DOHH2 (cell line): ENCODE measurements at regions not wholly inside any gene's neighbourhood (a gene's known extent, or its start where the extent isn't known, plus 50 kb on each side); places are given as distances from the start of the nearest gene placed in this dataset.

Experiments used
- H3F3A ChIP-seq: fragments of 200-600 bp; sonication (generic), shearing (Covaris generic); 2 replicates; pipeline ENCODE4 v1.6.0; 2016; ENCODE audit warnings: antibody characterized with exemption, mild to moderate bottlenecking; ENCODE audit not compliant: control insufficient read depth, insufficient read depth
- H3K27ac ChIP-seq: fragments of 200-600 bp; sonication (generic); 2 replicates; pipeline ENCODE4 v1.5.1; 2014; ENCODE audit warnings: low read depth, mild to moderate bottlenecking, low read length, moderate library complexity
- H3K27me3 ChIP-seq: fragments of 200-600 bp; sonication (generic); 2 replicates; pipeline ENCODE4 v1.6.1; 2014; ENCODE audit warnings: mild to moderate bottlenecking, low read length, mixed read lengths; ENCODE audit not compliant: control insufficient read depth
- H3K36me3 ChIP-seq: fragments of 200-600 bp; sonication (generic); 2 replicates; pipeline ENCODE4 v1.6.1; 2014; ENCODE audit warnings: mild to moderate bottlenecking, low read length, moderate library complexity, mixed read lengths; ENCODE audit not compliant: control insufficient read depth
- H3K4me1 ChIP-seq: fragments of 200-600 bp; sonication (generic); 2 replicates; pipeline ENCODE4 v1.6.1; 2014; ENCODE audit warnings: mild to moderate bottlenecking, low read length, mixed read lengths; ENCODE audit not compliant: control insufficient read depth
- H3K4me2 ChIP-seq: fragments of 200-600 bp; sonication (generic); 2 replicates; pipeline ENCODE4 v1.6.0; 2014; ENCODE audit warnings: mild to moderate bottlenecking, low read length, moderate library complexity
- H3K4me3 ChIP-seq: fragments of 200-600 bp; sonication (generic); 2 replicates; pipeline ENCODE4 v1.5.1; 2014; ENCODE audit warnings: mild to moderate bottlenecking, low read length, mixed read lengths
- H3K79me2 ChIP-seq: fragments of 200-600 bp; sonication (generic); 2 replicates; pipeline ENCODE4 v1.6.1; 2014; ENCODE audit warnings: mild to moderate bottlenecking, low read length, mixed read lengths; ENCODE audit not compliant: control insufficient read depth
- H3K9me2 ChIP-seq: fragments of 200-600 bp; sonication (generic); replicated peaks from 2 replicates; pipeline ENCODE4 v1.6.1; 2014; ENCODE audit warnings: mild to moderate bottlenecking, low read length, mixed read lengths; ENCODE audit not compliant: control insufficient read depth
- H3K9me3 ChIP-seq: fragments of 200-600 bp; sonication (generic); 2 replicates; pipeline ENCODE4 v1.6.1; 2014; ENCODE audit warnings: antibody characterized with exemption, low read length, mixed read lengths; ENCODE audit not compliant: control insufficient read depth, insufficient read depth
- H4K20me1 ChIP-seq: fragments of 200-600 bp; sonication (generic); 2 replicates; pipeline ENCODE4 v1.6.0; 2014; ENCODE audit warnings: low read depth, mild to moderate bottlenecking, antibody characterized with exemption, low read length, moderate library complexity; ENCODE audit not compliant: control insufficient read depth, insufficient read depth
- EZH2phosphoT487 ChIP-seq: fragments of 200-600 bp; sonication (generic); IDR thresholded peaks from 2 replicates; pipeline ENCODE4 v1.6.1; 2017; ENCODE audit warnings: borderline replicate concordance, mild to moderate bottlenecking, antibody characterized with exemption, low read length, moderate library complexity, mixed read lengths
- TF ChIP-seq, protein P1 (sequence below): fragments of 200-600 bp; sonication (generic); IDR thresholded peaks from one replicate; pipeline ENCODE4 v1.5.1; 2014; ENCODE audit warnings: antibody characterized with exemption, mild to moderate bottlenecking, low read depth, low read length; ENCODE audit not compliant: poor library complexity, severe bottlenecking

DNA sequence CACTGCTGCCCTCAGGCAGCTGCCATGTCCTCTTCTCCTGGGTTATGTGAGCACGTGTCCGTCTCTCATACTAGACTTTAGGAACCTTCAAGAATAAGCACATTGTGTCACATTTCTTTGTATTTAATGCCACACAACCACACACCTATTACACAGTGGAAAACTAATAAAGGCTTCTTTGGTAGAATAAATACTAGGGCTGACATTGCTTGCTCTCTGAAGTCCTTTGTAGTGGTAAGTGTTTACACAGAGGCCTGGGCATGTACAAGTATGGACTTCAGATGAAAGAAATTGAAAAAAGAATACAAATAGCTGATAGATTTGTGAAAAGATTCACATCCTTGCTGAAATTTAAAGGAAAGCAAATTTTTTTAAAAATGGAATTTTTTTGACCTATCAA is 188.1 kb upstream of the CCL2 start:
- no peaks in the 10 kb centered on the region for H4K20me1 ChIP-seq
- H3K27me3 ChIP-seq: no peaks in the 10 kb centered on the region
- H3F3A ChIP-seq: no peaks in the 10 kb centered on the region
- H3K4me3 ChIP-seq: no peak overlapping the region
- H3K36me3 ChIP-seq: no peaks in the 10 kb centered on the region
- TF ChIP-seq, protein P1, sequence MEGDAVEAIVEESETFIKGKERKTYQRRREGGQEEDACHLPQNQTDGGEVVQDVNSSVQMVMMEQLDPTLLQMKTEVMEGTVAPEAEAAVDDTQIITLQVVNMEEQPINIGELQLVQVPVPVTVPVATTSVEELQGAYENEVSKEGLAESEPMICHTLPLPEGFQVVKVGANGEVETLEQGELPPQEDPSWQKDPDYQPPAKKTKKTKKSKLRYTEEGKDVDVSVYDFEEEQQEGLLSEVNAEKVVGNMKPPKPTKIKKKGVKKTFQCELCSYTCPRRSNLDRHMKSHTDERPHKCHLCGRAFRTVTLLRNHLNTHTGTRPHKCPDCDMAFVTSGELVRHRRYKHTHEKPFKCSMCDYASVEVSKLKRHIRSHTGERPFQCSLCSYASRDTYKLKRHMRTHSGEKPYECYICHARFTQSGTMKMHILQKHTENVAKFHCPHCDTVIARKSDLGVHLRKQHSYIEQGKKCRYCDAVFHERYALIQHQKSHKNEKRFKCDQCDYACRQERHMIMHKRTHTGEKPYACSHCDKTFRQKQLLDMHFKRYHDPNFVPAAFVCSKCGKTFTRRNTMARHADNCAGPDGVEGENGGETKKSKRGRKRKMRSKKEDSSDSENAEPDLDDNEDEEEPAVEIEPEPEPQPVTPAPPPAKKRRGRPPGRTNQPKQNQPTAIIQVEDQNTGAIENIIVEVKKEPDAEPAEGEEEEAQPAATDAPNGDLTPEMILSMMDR: no peak
- no peak for TF ChIP-seq EZH2phosphoT487
- H3K79me2 ChIP-seq: no peaks in the 10 kb centered on the region
- H3K9me3 ChIP-seq: no peaks in the 10 kb centered on the region; the same call in 1 of the 2 replicates
- H3K9me2 ChIP-seq: no peaks in the 10 kb centered on the region
- H3K4me2 ChIP-seq: no peak overlapping the region
- H3K4me1 ChIP-seq: no peaks in the 10 kb centered on the region
- no peak overlapping the region for H3K27ac ChIP-seq

DNA sequence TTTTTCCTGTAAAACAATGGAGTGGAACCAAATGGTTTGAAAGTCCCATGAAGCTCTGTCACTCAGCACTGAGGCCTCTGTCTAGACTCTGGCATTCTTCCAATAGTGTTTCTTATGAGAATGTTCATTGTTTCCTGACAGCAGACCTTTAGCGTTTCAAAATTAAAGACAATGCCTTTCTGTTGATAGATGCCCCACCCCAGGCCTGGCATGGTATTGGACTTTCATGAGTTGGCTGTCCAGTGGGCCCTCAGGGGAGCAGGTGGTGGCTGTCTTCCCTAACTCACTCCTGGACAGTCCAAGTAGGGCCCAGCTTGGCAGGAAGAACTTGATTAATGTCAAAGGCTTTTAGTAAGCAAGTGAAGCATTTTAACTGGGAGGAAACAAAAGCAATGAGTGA is 186.5 kb upstream of the CCL2 start:
- Histone ChIP-seq H3K9me2 (no peaks in the 10 kb centered on the region), H3K9me3 (no peaks in the 10 kb centered on the region; the same call in 1 of the 2 replicates), H3K4me2 (no peak overlapping the region), H3K27ac (no peak overlapping the region), H3K27me3 (no peaks in the 10 kb centered on the region), H3K4me1 (no peaks in the 10 kb centered on the region), H4K20me1 (no peaks in the 10 kb centered on the region), H3K36me3 (no peaks in the 10 kb centered on the region), H3K4me3 (no peak overlapping the region), H3K79me2 (no peaks in the 10 kb centered on the region), H3F3A (no peaks in the 10 kb centered on the region)
- no peak for TF ChIP-seq EZH2phosphoT487
- TF ChIP-seq, protein P1: no peak

DNA sequence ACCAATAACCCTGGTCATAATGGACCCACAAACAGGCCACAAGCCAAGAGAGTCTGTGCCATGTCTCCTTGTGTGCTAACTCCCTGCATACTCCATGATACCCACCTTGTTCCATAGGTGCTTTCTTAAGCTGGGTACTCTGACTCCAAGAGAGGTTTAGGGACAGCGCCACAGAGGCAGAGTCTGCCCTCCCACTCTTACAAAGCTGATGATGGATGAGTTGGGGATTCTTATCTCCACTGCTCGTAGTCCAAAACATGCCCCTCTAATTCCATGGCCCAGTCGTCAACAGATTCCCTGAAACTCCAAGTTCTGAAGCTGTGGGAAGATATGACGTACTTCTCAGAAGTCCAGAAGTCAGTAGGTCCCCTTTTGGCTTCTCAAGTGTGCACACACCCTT is 184.4 kb upstream of the CCL2 start:
- H4K20me1 ChIP-seq: no peaks in the 10 kb centered on the region
- no peaks in the 10 kb centered on the region for H3K9me2 ChIP-seq
- no peaks in the 10 kb centered on the region for H3K4me1 ChIP-seq
- no peaks in the 10 kb centered on the region for H3K36me3 ChIP-seq
- no peaks in the 10 kb centered on the region for H3K27me3 ChIP-seq
- no peak overlapping the region for H3K4me3 ChIP-seq
- no peaks in the 10 kb centered on the region; the same call in 1 of the 2 replicates for H3K9me3 ChIP-seq
- no peaks in the 10 kb centered on the region for H3F3A ChIP-seq
- no peak overlapping the region for H3K27ac ChIP-seq
- H3K4me2 ChIP-seq: no peak overlapping the region
- H3K79me2 ChIP-seq: no peaks in the 10 kb centered on the region
- TF ChIP-seq, protein P1: no peak
- TF ChIP-seq EZH2phosphoT487: no peak

DNA sequence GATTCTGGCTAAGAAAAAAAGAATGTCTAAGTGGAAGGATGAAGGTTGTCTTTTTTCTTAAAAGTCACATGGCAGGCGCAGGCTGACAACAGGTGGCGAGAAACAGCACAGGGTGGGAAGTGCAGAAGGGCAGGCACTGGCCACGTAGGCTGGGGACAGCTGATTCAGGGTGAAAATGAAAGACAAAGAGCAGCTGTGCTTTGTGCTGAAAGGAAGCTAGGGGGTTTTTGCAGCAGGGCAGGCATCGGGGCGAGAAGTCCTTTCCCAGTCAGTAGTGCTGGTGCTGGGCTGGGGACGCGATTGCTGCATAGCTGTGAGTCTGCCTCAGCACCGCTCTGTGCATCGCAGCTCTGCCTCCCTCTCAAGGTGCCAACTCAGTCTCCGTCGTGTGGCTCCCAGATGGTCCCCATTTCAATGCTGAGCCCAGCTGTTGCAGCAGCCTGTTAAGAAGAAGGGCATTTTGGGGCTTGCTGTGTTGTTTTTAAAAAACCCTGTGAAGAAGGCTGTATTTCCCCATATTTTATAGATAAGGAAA is 183.1 kb upstream of the CCL2 start:
- Histone ChIP-seq H3K9me2 (no peaks in the 10 kb centered on the region), H3K4me2 (no peak overlapping the region), H3K4me3 (no peak overlapping the region), H3K79me2 (no peaks in the 10 kb centered on the region), H4K20me1 (no peaks in the 10 kb centered on the region), H3K9me3 (no peaks in the 10 kb centered on the region; the same call in 1 of the 2 replicates), H3F3A (no peaks in the 10 kb centered on the region), H3K27ac (no peak overlapping the region), H3K27me3 (no peaks in the 10 kb centered on the region), H3K36me3 (no peaks in the 10 kb centered on the region), H3K4me1 (no peaks in the 10 kb centered on the region)
- no peak for TF ChIP-seq EZH2phosphoT487
- TF ChIP-seq, protein P1: no peak
